ENCODE measurements at regions not wholly inside any gene's neighbourhood (a gene's known extent, or its start where the extent isn't known, plus 50 kb on each side); places are given as distances from the start of the nearest gene placed in this dataset.
A peak's percentile ranks its signal among the peaks of the same experiment; 100 is the strongest.

GRCh38 chr9:109934136-109934856 is 154.3 kb downstream of the PALM2AKAP2 start:
- Histone ChIP-seq H4K5ac (ENCODE audit: low read depth, low read length) (no peak overlapping the region; the same call in 1 of the 2 replicates), H3K27ac (ENCODE audit: insufficient read depth, low read length) (peak overlapping the region; percentile 34; the same call in 1 of the 2 replicates), H3K36me3 (ENCODE audit: control insufficient read depth, insufficient read depth, low read length) (peaks cover 8% of the 10 kb centered on the region; the same call in 1 of the 2 replicates), H3K18ac (ENCODE audit: low read depth, low read length) (peak overlapping the region; percentile 11; the same call in 1 of the 2 replicates), H3K79me1 (ENCODE audit: low read depth in 1 of 2, low read length in 2 of 2) (peaks cover 8 to 26% of the 10 kb centered on the region in 2 experiments; a peak in 3 of 4 replicates), H2BK20ac (ENCODE audit: low read depth, low read length) (peak overlapping the region; percentile 29; the same call in 1 of the 2 replicates), H3K4me1 (ENCODE audit: control insufficient read depth, insufficient read depth, low read length) (peaks cover 5% of the 10 kb centered on the region), H3K9ac (ENCODE audit: low read depth, low read length) (no peak overlapping the region), H3K9me1 (ENCODE audit: insufficient read depth, low read length) (peaks cover 18% of the 10 kb centered on the region; the same call in 1 of the 2 replicates), H4K20me1 (ENCODE audit: insufficient read depth, low read length) (no peaks in the 10 kb centered on the region), H3K9me3 (ENCODE audit: control insufficient read depth, insufficient read depth, low read length) (no peaks in the 10 kb centered on the region), H3K27me3 (ENCODE audit: control insufficient read depth, insufficient read depth, low read length) (no peaks in the 10 kb centered on the region), H4K91ac (ENCODE audit: insufficient read depth, low read depth, low read length) (peak overlapping the region; percentile 53), H2BK5ac (ENCODE audit: low read depth, low read length, poor library complexity, severe bottlenecking) (peak overlapping the region; percentile 1), H4K8ac (ENCODE audit: low read depth in 2 of 2, low read length in 2 of 2) (peak overlapping the region; percentile 16 to 18; a peak in 1 of 4 replicates), H3K4me2 (ENCODE audit: low read depth, low read length) (no peak overlapping the region), H2AK9ac (replicated peaks; ENCODE audit: low read depth, low read length, poor library complexity) (no peak overlapping the region), H3K4ac (ENCODE audit: low read depth, low read length) (peak overlapping the region; percentile 60), H2BK120ac (ENCODE audit: low read depth, low read length) (no peak overlapping the region), H3K14ac (replicated peaks; ENCODE audit: low read depth, low read length) (peak overlapping the region; percentile 56), H3K4me3 (ENCODE audit: insufficient read depth, low read depth, low read length) (no peak overlapping the region), H2BK15ac (ENCODE audit: low read depth, low read length) (peak overlapping the region; percentile 26; the same call in 1 of the 3 replicates), H3K23ac (ENCODE audit: low read depth, low read length) (peak overlapping the region; percentile 57), H3K56ac (ENCODE audit: extremely low read depth, insufficient read depth, low read length) (no peak overlapping the region), H2AFZ (replicated peaks; ENCODE audit: low read length, poor library complexity) (no peak overlapping the region), H2AK5ac (ENCODE audit: low read depth, low read length) (peak overlapping the region; percentile 9; the same call in 1 of the 2 replicates)
- CTCF ChIA-PET, result no interaction called here
- WGBS, 2 experiments (ENCODE audit: extremely low coverage in 2 of 2, insufficient read length in 1 of 2), result 86% methylated on average over 2 of the region's 5 CpGs; no CpG with 5 or more reads in 1 of the 2 experiments
- BruUV-seq (replicated peaks), result no TSS peak
- intact Hi-C loops (cut with micrococcal nuclease) (no loop called here), dilution Hi-C loops (cut with HindIII; ENCODE audit: low sequenced_read_pairs, unreplicated experiment) (no loop called here), in situ Hi-C loops (cut with MboI; ENCODE audit: low sequenced_read_pairs) (no loop called here)
- no peak for TF ChIP-seq ELK1 (IDR thresholded peaks at IDR 0.05; ENCODE audit: borderline replicate concordance, low read depth, low read length)
- TF ChIP-seq CEBPB (IDR thresholded peaks at IDR 0.05; ENCODE audit: low read depth, low read length), result 0 out of 2 replicates have a peak, but pooled peaks have one; percentile 20
- no peak for ATAC-seq (ENCODE audit: low read depth)
- DNase-seq, result no peak
- POLR2A ChIA-PET (ENCODE audit: unreplicated experiment), result no interaction called here

Measured in IMR-90 (cell line).